OCI-LY1 (cell line): ENCODE measurements at regions not wholly inside any gene's neighbourhood (a gene's known extent, or its start where the extent isn't known, plus 50 kb on each side); places are given as distances from the start of the nearest gene placed in this dataset.

Experiments used
- H2AFZ ChIP-seq: fragments of 200-600 bp; sonication (generic), shearing (Covaris generic); 2 replicates; pipeline ENCODE4 v1.6.0; 2014; ENCODE audit warnings: antibody characterized with exemption, mild to moderate bottlenecking, low read length
- H3F3A ChIP-seq: fragments of 200-600 bp; sonication (generic), shearing (Covaris generic); 2 replicates; pipeline ENCODE4 v1.6.0; 2014; ENCODE audit warnings: mild to moderate bottlenecking, antibody characterized with exemption, low read length, moderate library complexity; ENCODE audit not compliant: insufficient read depth
- H3K27ac ChIP-seq: fragments of 200-600 bp; sonication (generic); 2 replicates; pipeline ENCODE4 v1.5.1; 2014; ENCODE audit warnings: low read length, mixed run types, mild to moderate bottlenecking, low read depth; ENCODE audit not compliant: poor library complexity, severe bottlenecking
- H3K27me3 ChIP-seq: fragments of 200-600 bp; sonication (generic); 2 replicates; pipeline ENCODE4 v1.6.0; 2014; ENCODE audit warnings: antibody characterized with exemption, mild to moderate bottlenecking, low read length, moderate library complexity; ENCODE audit not compliant: insufficient read depth
- H3K36me3 ChIP-seq: fragments of 200-600 bp; sonication (generic); 2 replicates; pipeline ENCODE4 v1.6.1; 2014; ENCODE audit warnings: mild to moderate bottlenecking, antibody characterized with exemption, low read length, moderate library complexity, mixed read lengths; ENCODE audit not compliant: insufficient read depth
- H3K4me1 ChIP-seq: fragments of 200-600 bp; sonication (generic); 2 replicates; pipeline ENCODE4 v1.5.1; 2014; ENCODE audit warnings: mild to moderate bottlenecking, low read length, moderate library complexity; ENCODE audit not compliant: insufficient read depth, severe bottlenecking
- H3K4me2 ChIP-seq: fragments of 200-600 bp; sonication (generic), shearing (Covaris generic); 2 replicates; pipeline ENCODE4 v1.6.1; 2014; ENCODE audit warnings: low read length
- H3K4me3 ChIP-seq: fragments of 200-600 bp; sonication (generic); 2 replicates; pipeline ENCODE4 v1.5.1; 2014; ENCODE audit warnings: low read length, low read depth, mild to moderate bottlenecking, mixed read lengths; ENCODE audit not compliant: poor library complexity, severe bottlenecking
- H3K79me2 ChIP-seq: fragments of 200-600 bp; shearing (Covaris generic); 2 replicates; pipeline ENCODE4 v1.6.1; 2016; ENCODE audit warnings: mixed run types, low read length, mixed read lengths; ENCODE audit not compliant: insufficient read depth
- H3K9ac ChIP-seq: fragments of 200-600 bp; sonication (generic), shearing (Covaris generic); 2 replicates; pipeline ENCODE4 v1.6.1; 2014; ENCODE audit warnings: mild to moderate bottlenecking, low read length, mixed read lengths
- H3K9me2 ChIP-seq: fragments of 200-600 bp; sonication (generic), shearing (Covaris generic); 2 replicates; pipeline ENCODE4 v1.6.1; 2014; ENCODE audit warnings: low read depth, mild to moderate bottlenecking, low read length, mixed read lengths
- H3K9me3 ChIP-seq: fragments of 200-600 bp; shearing (Covaris generic); 2 replicates; pipeline ENCODE4 v1.6.1; 2014; ENCODE audit warnings: low read length, mixed read lengths
- H4K20me1 ChIP-seq: fragments of 200-600 bp; sonication (generic), shearing (Covaris generic); 2 replicates; pipeline ENCODE4 v1.6.0; 2016; ENCODE audit warnings: mild to moderate bottlenecking, low read length; ENCODE audit not compliant: insufficient read depth
- CTCF ChIP-seq: fragments of 200-600 bp; sonication (generic), shearing (Covaris generic); IDR thresholded peaks from 2 replicates; pipeline ENCODE4 v1.5.1; 2017; ENCODE audit warnings: mild to moderate bottlenecking, antibody characterized with exemption, low read length, moderate library complexity, mixed read lengths
- EZH2 ChIP-seq: fragments of 200-600 bp; sonication (generic), shearing (Covaris generic); IDR thresholded peaks from 2 replicates; pipeline ENCODE4 v1.8.0; 2017; ENCODE audit warnings: borderline replicate concordance, mixed run types, mild to moderate bottlenecking, antibody characterized with exemption, low read length, moderate library complexity, mixed read lengths

GRCh38 chr11:91866642-91867041 lies 358.0 kb upstream of the FAT3 start:
- H3K4me1 ChIP-seq, result no peaks in the 10 kb centered on the region
- H3K27ac ChIP-seq, result no peak overlapping the region
- no peak overlapping the region for H2AFZ ChIP-seq
- H3K9me2 ChIP-seq, result no peaks in the 10 kb centered on the region
- no peaks in the 10 kb centered on the region for H3K79me2 ChIP-seq
- H3K9me3 ChIP-seq, result no peaks in the 10 kb centered on the region
- H3K4me2 ChIP-seq, result no peak overlapping the region
- TF ChIP-seq EZH2 (no peak), CTCF (no peak)
- no peaks in the 10 kb centered on the region for H4K20me1 ChIP-seq
- no peaks in the 10 kb centered on the region for H3K36me3 ChIP-seq
- H3K27me3 ChIP-seq, result no peaks in the 10 kb centered on the region
- no peak overlapping the region for H3K9ac ChIP-seq
- H3F3A ChIP-seq, result no peaks in the 10 kb centered on the region
- no peak overlapping the region for H3K4me3 ChIP-seq

GRCh38 chr11:91860661-91861060 lies 364.0 kb upstream of the FAT3 start:
- H3K36me3 ChIP-seq, result no peaks in the 10 kb centered on the region
- H3K27me3 ChIP-seq, result no peaks in the 10 kb centered on the region
- H3K79me2 ChIP-seq, result no peaks in the 10 kb centered on the region
- H4K20me1 ChIP-seq, result no peaks in the 10 kb centered on the region
- no peak overlapping the region for H3K4me3 ChIP-seq
- H3F3A ChIP-seq, result no peaks in the 10 kb centered on the region
- TF ChIP-seq CTCF (no peak), EZH2 (no peak)
- H3K4me2 ChIP-seq, result no peak overlapping the region
- H3K9ac ChIP-seq, result no peak overlapping the region
- H3K4me1 ChIP-seq, result no peaks in the 10 kb centered on the region
- no peaks in the 10 kb centered on the region for H3K9me3 ChIP-seq
- no peak overlapping the region for H2AFZ ChIP-seq
- H3K27ac ChIP-seq, result no peak overlapping the region
- no peaks in the 10 kb centered on the region for H3K9me2 ChIP-seq

- Histone ChIP-seq H3K79me2 (no peaks in the 10 kb centered on the region), H4K20me1 (no peaks in the 10 kb centered on the region), H3F3A (no peaks in the 10 kb centered on the region), H2AFZ (no peak overlapping the region), H3K4me3 (no peak overlapping the region), H3K27ac (no peak overlapping the region), H3K9me3 (no peaks in the 10 kb centered on the region), H3K36me3 (no peaks in the 10 kb centered on the region), H3K9me2 (no peaks in the 10 kb centered on the region), H3K4me2 (no peak overlapping the region), H3K27me3 (no peaks in the 10 kb centered on the region), H3K9ac (no peak overlapping the region), H3K4me1 (no peaks in the 10 kb centered on the region)
- TF ChIP-seq EZH2, result no peak
- no peak for TF ChIP-seq CTCF
These were observed 365.0 kb upstream of the FAT3 start for GRCh38 chr11:91859666-91860065.
